ENCODE measurements at regions not wholly inside any gene's neighbourhood (a gene's known extent, or its start where the extent isn't known, plus 50 kb on each side); places are given as distances from the start of the nearest gene placed in this dataset.

DNA sequence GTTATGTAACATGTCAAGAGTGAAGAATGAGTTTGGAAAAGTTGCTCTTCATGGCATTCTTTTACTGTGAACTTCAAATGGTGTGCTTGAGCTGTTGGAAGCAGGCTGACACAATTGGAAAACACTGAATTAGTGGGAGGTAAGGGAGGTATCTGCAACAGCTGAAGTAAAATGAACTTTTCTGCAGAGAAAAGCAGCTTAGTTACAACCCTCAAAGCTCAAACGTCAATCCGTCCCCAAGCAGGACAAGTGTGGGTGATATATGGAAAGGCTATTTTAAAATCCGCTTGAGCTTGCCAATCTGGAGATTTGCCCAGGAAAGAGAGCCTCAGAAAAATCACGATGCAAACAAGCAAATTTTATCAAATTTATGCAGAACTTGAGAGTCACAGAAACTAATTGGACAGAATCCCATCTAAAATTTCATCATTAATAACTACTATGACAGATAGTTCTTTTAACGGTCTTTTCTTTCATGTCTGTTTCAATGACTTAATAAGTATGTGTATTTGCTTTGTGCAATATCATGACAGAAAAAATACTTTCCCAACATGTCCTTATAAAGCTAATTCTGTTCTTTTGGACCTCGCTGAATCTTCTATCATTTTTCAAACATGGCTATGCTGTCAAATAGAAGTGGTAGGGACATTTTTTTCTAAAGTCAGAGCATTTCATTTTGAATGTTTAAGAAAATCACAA is 266.6 kb upstream of the SLITRK3 start:
- TF ChIP-seq POLR2A (IDR thresholded peaks at IDR 0.05; ENCODE audit: extremely low read depth, insufficient read length) = no peak
- no peak for TF ChIP-seq CTCF (IDR thresholded peaks at IDR 0.05; ENCODE audit: low read depth, low read length)
- no peak for TF ChIP-seq MAX (IDR thresholded peaks at IDR 0.05; ENCODE audit: low read depth, low read length)
- no peak for TF ChIP-seq MYC (IDR thresholded peaks at IDR 0.05; ENCODE audit: low read depth, low read length)
